GM12873 (cell line): ENCODE measurements at regions not wholly inside any gene's neighbourhood (a gene's known extent, or its start where the extent isn't known, plus 50 kb on each side); places are given as distances from the start of the nearest gene placed in this dataset.

Source experiments
- CTCF ChIP-seq: IDR thresholded peaks from 2 replicates; pipeline ENCODE4 v1.5.1; 2012; ENCODE audit warnings: low read depth, mild to moderate bottlenecking, moderate library complexity, low read length, control low read depth; ENCODE audit not compliant: insufficient read depth; ENCODE audit errors: missing control alignments

GRCh38 chr6:129778793-129779192 lies 68.8 kb upstream of the ARHGAP18 start:
- TF ChIP-seq CTCF: no peak

GRCh38 chr6:129777371-129777770 lies 67.4 kb upstream of the ARHGAP18 start:
- no peak for TF ChIP-seq CTCF

- TF ChIP-seq CTCF: no peak
Measured at GRCh38 chr6:129776542-129777330, 66.8 kb upstream of the ARHGAP18 start.

- peak; percentile 90 for TF ChIP-seq CTCF
Measured at GRCh38 chr6:129774697-129775447, 64.9 kb upstream of the ARHGAP18 start.

GRCh38 chr6:129773304-129773703 lies 63.3 kb upstream of the ARHGAP18 start:
- TF ChIP-seq CTCF: no peak

- no peak for TF ChIP-seq CTCF
Measured at GRCh38 chr6:129771678-129772077, 61.7 kb upstream of the ARHGAP18 start.

GRCh38 chr6:129767776-129768485 lies 58.0 kb upstream of the ARHGAP18 start:
- no peak for TF ChIP-seq CTCF
